ENCODE measurements at regions not wholly inside any gene's neighbourhood (a gene's known extent, or its start where the extent isn't known, plus 50 kb on each side); places are given as distances from the start of the nearest gene placed in this dataset.

- no peaks in the 10 kb centered on the region for H3K9me2 ChIP-seq (ENCODE audit: low read depth, low read length)
- H4K20me1 ChIP-seq (ENCODE audit: insufficient read depth, low read length), result no peaks in the 10 kb centered on the region
- peaks cover 27% of the 10 kb centered on the region for H3K4me1 ChIP-seq (ENCODE audit: insufficient read depth, low read length, severe bottlenecking)
- no peak overlapping the region for H2AFZ ChIP-seq (ENCODE audit: low read length)
- no peaks in the 10 kb centered on the region for H3K9me3 ChIP-seq (ENCODE audit: low read length)
- H3F3A ChIP-seq (ENCODE audit: insufficient read depth, low read length), result no peaks in the 10 kb centered on the region
- H3K27me3 ChIP-seq (ENCODE audit: insufficient read depth, low read length), result no peaks in the 10 kb centered on the region
- H3K36me3 ChIP-seq (ENCODE audit: insufficient read depth, low read length), result no peaks in the 10 kb centered on the region
- no peak overlapping the region for H3K4me2 ChIP-seq (ENCODE audit: low read length)
- no peak for TF ChIP-seq EZH2 (IDR thresholded peaks at IDR 0.05; ENCODE audit: borderline replicate concordance, low read length)
- TF ChIP-seq, protein P1, sequence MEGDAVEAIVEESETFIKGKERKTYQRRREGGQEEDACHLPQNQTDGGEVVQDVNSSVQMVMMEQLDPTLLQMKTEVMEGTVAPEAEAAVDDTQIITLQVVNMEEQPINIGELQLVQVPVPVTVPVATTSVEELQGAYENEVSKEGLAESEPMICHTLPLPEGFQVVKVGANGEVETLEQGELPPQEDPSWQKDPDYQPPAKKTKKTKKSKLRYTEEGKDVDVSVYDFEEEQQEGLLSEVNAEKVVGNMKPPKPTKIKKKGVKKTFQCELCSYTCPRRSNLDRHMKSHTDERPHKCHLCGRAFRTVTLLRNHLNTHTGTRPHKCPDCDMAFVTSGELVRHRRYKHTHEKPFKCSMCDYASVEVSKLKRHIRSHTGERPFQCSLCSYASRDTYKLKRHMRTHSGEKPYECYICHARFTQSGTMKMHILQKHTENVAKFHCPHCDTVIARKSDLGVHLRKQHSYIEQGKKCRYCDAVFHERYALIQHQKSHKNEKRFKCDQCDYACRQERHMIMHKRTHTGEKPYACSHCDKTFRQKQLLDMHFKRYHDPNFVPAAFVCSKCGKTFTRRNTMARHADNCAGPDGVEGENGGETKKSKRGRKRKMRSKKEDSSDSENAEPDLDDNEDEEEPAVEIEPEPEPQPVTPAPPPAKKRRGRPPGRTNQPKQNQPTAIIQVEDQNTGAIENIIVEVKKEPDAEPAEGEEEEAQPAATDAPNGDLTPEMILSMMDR (IDR thresholded peaks at IDR 0.05; ENCODE audit: low read length), result no peak
- H3K9ac ChIP-seq (ENCODE audit: low read length), result no peak overlapping the region
- H3K4me3 ChIP-seq (ENCODE audit: low read depth, low read length, poor library complexity, severe bottlenecking), result no peak overlapping the region
- H3K79me2 ChIP-seq (ENCODE audit: insufficient read depth, low read length), result no peaks in the 10 kb centered on the region
- no peak overlapping the region for H3K27ac ChIP-seq (ENCODE audit: low read depth, low read length, poor library complexity, severe bottlenecking)
Observed at GRCh38 chr10:110446954-110447608, 50.6 kb upstream of the DUSP5 start.

DNA sequence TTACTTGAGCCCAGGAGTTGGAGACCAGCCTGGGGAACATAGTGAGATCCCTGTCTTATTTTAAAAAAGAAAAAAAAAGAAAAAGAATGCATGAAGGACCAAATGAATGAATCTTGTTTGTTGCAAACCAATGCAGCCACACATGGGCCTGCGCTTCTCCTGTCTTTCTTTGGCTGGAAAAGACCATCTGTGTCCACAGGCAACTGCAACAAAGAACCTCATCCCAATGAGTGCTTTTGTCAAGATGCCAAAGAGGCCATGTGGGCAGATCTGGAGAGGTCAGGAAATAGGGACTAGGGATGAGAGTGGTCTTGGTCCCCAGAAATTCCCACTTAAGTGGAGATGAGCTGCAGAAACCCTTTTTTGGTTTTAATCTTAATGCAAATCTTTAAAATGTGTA, 49.8 kb upstream of the DUSP5 start:
- Histone ChIP-seq H3K4me2 (ENCODE audit: low read length) (no peak overlapping the region), H2AFZ (ENCODE audit: low read length) (no peak overlapping the region), H3K27ac (ENCODE audit: low read depth, low read length, poor library complexity, severe bottlenecking) (no peak overlapping the region)

More for the DNA sequence above, 49.8 kb upstream of the DUSP5 start:
- Histone ChIP-seq H3K27me3 (ENCODE audit: insufficient read depth, low read length) (no peaks in the 10 kb centered on the region), H3K36me3 (ENCODE audit: insufficient read depth, low read length) (no peaks in the 10 kb centered on the region), H3K4me3 (ENCODE audit: low read depth, low read length, poor library complexity, severe bottlenecking) (no peak overlapping the region), H3K9ac (ENCODE audit: low read length) (no peak overlapping the region), H3K9me3 (ENCODE audit: low read length) (no peaks in the 10 kb centered on the region), H4K20me1 (ENCODE audit: insufficient read depth, low read length) (no peaks in the 10 kb centered on the region), H3K4me1 (ENCODE audit: insufficient read depth, low read length, severe bottlenecking) (peaks cover 20% of the 10 kb centered on the region), H3K79me2 (ENCODE audit: insufficient read depth, low read length) (no peaks in the 10 kb centered on the region), H3F3A (ENCODE audit: insufficient read depth, low read length) (no peaks in the 10 kb centered on the region), H3K9me2 (ENCODE audit: low read depth, low read length) (no peaks in the 10 kb centered on the region)
- TF ChIP-seq EZH2 (IDR thresholded peaks at IDR 0.05; ENCODE audit: borderline replicate concordance, low read length), result no peak
- TF ChIP-seq, protein P1 (IDR thresholded peaks at IDR 0.05; ENCODE audit: low read length), result no peak

Data from OCI-LY1 (cell line).